Uterus (tissue), 3 donors: ENCODE measurements at regions not wholly inside any gene's neighbourhood (a gene's known extent, or its start where the extent isn't known, plus 50 kb on each side); places are given as distances from the start of the nearest gene placed in this dataset.

ENCODE experiments used
- DNase-seq, 2 donors: peaks; one replicate each; pipeline ENCODE4 v3.0.0-alpha.2; 2019 to 2020
- H3K27ac ChIP-seq, 2 donors: fragments of 200-600 bp; sonication (generic); 1 replicate in 1 of 2; 2 replicates in 1 of 2; pipeline ENCODE4 v1.5.1; 2016 to 2018
- H3K27me3 ChIP-seq, 2 donors: fragments of 200-600 bp; sonication (generic); one replicate each; pipeline ENCODE4 v1.5.1; 2018 to 2019; ENCODE audit warnings: control low read depth in 1 of 2
- H3K36me3 ChIP-seq, 2 donors: fragments of 200-600 bp; sonication (generic); one replicate each; pipeline ENCODE4 v1.5.1; 2019; ENCODE audit warnings: control low read depth in 1 of 2
- H3K4me1 ChIP-seq, 2 donors: fragments of 200-600 bp; sonication (generic); one replicate each; pipeline ENCODE4 v1.5.1; 2018 to 2019; ENCODE audit warnings: control low read depth in 1 of 2
- H3K4me3 ChIP-seq, 2 donors: fragments of 200-600 bp; sonication (generic); 1 replicate in 1 of 2; 2 replicates in 1 of 2; pipeline ENCODE4 v1.5.1; 2018 to 2019; ENCODE audit warnings: mild to moderate bottlenecking in 1 of 2
- H3K9me3 ChIP-seq, 2 donors: fragments of 200-600 bp; sonication (generic); one replicate each; pipeline ENCODE4 v1.5.1; 2019; ENCODE audit warnings: control low read depth in 1 of 2
- POLR2A ChIP-seq, 2 donors: fragments of 450-650 bp; IDR thresholded peaks; one replicate each; pipeline ENCODE4 v1.6.1; 2016; ENCODE audit warnings: antibody characterized with exemption in 2 of 2, mild to moderate bottlenecking in 1 of 2, moderate library complexity in 1 of 2
- intact Hi-C: fragments of 100-400 bp; cut with DNase I; formaldehyde crosslinking; loops from one replicate; pipeline ENCODE4 v1.15.1; 2023; ENCODE audit warnings: low total_unique reads
- TF ChIP-seq, protein P1 (sequence below), 4 experiments: fragments of 200-600 bp in 2 of 4; fragments of 450-650 bp in 2 of 4; sonication (generic) in 2 of 4; IDR thresholded peaks; one replicate each; pipeline ENCODE4 v1.5.1; 2016 to 2019; ENCODE audit warnings: antibody characterized with exemption in 4 of 4, mild to moderate bottlenecking in 2 of 4, moderate library complexity in 1 of 4
- donor health status: DM: yes; HTN: yes; CAD: no.

DNA sequence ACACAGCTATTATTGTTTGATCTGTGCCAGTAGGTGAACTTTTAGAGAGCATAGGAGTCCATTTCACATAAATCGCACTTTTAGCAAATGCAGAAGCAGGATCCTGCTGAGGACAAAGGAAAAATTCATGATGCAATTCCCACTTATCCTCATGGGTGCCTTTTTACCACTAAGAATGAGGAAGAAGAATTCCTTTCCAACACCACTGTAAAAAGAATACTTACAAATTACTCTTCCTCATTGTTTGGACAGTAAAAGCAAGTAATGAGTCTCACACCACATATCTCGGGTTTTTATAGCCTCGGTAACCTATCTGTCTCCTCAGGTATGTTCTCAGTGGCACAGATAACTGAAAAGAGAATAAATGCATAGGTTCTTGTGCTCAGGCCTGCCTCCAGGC, 238.5 kb downstream of the MTX2 start:
- Histone ChIP-seq H3K4me3 (no peak overlapping the region), H3K36me3 (no peaks in the 10 kb centered on the region), H3K27me3 (no peaks in the 10 kb centered on the region), H3K4me1 (no peaks in the 10 kb centered on the region), H3K9me3 (no peaks in the 10 kb centered on the region), H3K27ac (no peak overlapping the region)
- TF ChIP-seq, protein P1, sequence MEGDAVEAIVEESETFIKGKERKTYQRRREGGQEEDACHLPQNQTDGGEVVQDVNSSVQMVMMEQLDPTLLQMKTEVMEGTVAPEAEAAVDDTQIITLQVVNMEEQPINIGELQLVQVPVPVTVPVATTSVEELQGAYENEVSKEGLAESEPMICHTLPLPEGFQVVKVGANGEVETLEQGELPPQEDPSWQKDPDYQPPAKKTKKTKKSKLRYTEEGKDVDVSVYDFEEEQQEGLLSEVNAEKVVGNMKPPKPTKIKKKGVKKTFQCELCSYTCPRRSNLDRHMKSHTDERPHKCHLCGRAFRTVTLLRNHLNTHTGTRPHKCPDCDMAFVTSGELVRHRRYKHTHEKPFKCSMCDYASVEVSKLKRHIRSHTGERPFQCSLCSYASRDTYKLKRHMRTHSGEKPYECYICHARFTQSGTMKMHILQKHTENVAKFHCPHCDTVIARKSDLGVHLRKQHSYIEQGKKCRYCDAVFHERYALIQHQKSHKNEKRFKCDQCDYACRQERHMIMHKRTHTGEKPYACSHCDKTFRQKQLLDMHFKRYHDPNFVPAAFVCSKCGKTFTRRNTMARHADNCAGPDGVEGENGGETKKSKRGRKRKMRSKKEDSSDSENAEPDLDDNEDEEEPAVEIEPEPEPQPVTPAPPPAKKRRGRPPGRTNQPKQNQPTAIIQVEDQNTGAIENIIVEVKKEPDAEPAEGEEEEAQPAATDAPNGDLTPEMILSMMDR (IDR thresholded peaks at IDR 0.05): no peak
- no peak for TF ChIP-seq POLR2A (IDR thresholded peaks at IDR 0.05)
- no peak for DNase-seq
- intact Hi-C loops: no loop called here

DNA sequence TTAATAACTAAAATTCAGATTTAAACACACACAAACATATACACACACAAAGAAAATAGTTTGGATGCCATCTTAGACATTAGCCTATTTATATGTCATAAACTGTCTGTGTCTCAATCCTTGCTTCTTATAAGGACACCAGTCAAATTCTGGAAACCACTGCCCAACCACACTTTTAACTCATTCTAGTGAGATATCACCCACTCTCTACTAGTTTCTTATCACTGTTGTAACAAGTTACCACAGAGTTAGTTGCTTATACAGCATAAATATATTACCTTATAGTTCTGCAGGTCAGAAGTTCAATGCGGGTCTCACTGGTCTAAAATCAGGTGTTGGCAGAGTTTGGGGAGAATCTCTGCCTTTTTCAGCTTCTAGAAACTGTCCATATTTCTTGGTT, 239.1 kb downstream of the MTX2 start:
- H3K27ac ChIP-seq: no peak overlapping the region
- TF ChIP-seq, protein P1 (IDR thresholded peaks at IDR 0.05): no peak
- TF ChIP-seq POLR2A (IDR thresholded peaks at IDR 0.05): no peak
- H3K9me3 ChIP-seq: no peaks in the 10 kb centered on the region
- intact Hi-C loops: no loop called here
- H3K4me3 ChIP-seq: no peak overlapping the region
- H3K27me3 ChIP-seq: no peaks in the 10 kb centered on the region
- no peak for DNase-seq
- H3K4me1 ChIP-seq: no peaks in the 10 kb centered on the region
- no peaks in the 10 kb centered on the region for H3K36me3 ChIP-seq

DNA sequence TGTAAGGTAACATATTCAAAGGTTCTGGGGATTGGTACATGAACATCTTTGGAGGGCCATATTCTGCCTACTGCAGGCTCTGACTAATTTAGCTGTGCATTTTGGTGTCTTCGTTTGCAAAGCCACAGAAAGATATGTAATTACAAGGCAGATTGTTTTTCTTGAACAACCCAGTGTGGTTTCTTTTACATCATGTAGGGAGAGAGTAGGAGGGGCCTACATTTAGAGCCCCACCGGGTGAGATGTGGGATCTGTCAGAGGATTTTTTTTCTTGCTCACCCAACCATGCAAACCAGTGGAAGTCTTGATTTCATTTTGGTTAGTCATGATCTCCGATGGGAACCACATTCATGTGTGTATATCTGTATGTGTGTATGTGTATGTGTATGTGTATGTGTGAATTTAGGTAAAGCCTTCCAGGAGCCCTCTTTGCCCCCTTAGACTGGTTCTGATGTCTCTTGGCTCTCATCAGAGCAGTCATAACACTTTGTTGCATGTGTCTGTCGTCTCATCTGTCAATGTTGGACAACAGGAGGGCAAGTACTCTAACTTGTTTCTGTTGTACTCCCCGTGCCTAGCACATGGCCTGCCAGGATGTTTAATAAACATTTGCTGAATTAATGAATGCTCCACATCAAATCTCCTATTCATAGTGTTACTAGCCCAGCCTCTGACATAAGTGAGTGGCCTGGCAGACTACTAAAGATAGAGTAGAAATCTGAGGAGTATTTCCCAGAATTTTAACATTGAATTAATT, 239.9 kb downstream of the MTX2 start:
- Histone ChIP-seq H3K27me3 (no peaks in the 10 kb centered on the region), H3K27ac (no peak overlapping the region), H3K9me3 (no peaks in the 10 kb centered on the region), H3K36me3 (no peaks in the 10 kb centered on the region), H3K4me3 (no peak overlapping the region), H3K4me1 (no peaks in the 10 kb centered on the region)
- TF ChIP-seq POLR2A (IDR thresholded peaks at IDR 0.05): no peak
- TF ChIP-seq, protein P1 (IDR thresholded peaks at IDR 0.05): no peak
- intact Hi-C loops: no loop called here
- DNase-seq: no peak

DNA sequence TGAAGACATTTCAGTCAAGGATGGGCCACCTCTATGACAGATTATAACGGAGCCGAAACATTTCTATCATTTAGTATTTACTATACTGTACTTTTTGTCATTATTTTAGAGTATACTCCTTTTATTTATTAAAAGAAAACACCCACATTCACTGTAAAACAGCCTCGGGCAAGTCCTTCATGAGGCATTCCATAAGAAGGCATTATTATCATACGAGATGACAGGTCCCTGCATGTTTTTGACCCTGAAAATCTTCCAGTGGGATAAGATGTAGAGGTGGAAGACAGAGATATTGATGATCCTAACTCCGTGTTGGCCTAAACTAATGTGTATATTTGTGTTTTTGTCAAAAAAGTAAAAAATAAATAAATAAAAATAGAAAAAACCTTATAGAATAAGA, 245.0 kb downstream of the MTX2 start:
- intact Hi-C loops: no loop called here
- Histone ChIP-seq H3K9me3 (no peaks in the 10 kb centered on the region), H3K27me3 (no peaks in the 10 kb centered on the region), H3K4me1 (no peaks in the 10 kb centered on the region), H3K36me3 (no peaks in the 10 kb centered on the region), H3K27ac (no peak overlapping the region), H3K4me3 (no peak overlapping the region)
- TF ChIP-seq, protein P1 (IDR thresholded peaks at IDR 0.05): no peak
- TF ChIP-seq POLR2A (IDR thresholded peaks at IDR 0.05): no peak
- no peak for DNase-seq

DNA sequence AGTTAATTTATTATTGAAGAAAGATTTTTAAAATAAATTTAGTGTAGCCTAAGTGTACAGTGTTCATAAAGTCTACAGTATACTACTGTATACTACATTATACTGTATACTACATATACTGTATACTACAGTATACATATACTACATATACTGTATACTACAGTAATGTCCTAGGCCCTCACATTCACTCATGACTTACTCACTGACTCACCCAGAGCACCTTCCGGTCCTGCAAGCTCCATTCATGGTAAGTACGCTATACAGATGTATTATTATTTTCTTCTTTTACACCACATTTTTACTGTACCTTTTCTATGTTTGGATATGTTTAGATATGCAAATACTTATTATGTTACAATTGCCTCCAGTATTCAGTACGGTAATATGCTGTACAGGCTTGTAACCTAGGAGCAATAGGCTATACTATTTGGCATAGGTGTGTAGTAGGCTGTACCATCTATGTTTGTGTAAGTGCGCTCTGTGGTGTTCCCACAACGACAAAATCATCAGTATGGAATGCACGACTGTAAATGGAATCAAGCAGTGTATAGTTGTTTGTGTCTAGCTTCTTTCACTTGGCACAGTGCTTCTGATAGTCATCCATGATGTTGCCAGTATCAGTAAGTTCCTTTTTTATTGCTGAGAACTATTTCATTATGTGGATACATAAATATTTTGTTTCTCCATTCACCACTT, 245.7 kb downstream of the MTX2 start:
- no peaks in the 10 kb centered on the region for H3K36me3 ChIP-seq
- intact Hi-C loops: no loop called here
- no peak overlapping the region for H3K4me3 ChIP-seq
- TF ChIP-seq, protein P1 (IDR thresholded peaks at IDR 0.05): no peak
- TF ChIP-seq POLR2A (IDR thresholded peaks at IDR 0.05): no peak
- no peaks in the 10 kb centered on the region for H3K9me3 ChIP-seq
- DNase-seq: no peak
- H3K27me3 ChIP-seq: no peaks in the 10 kb centered on the region
- no peak overlapping the region for H3K27ac ChIP-seq
- no peaks in the 10 kb centered on the region for H3K4me1 ChIP-seq
